HT-29 (cell line): ENCODE measurements at regions not wholly inside any gene's neighbourhood (a gene's known extent, or its start where the extent isn't known, plus 50 kb on each side); places are given as distances from the start of the nearest gene placed in this dataset.
"Not testable (repeated sequence)": the region's sequence is repeated elsewhere in the genome, so short reads cannot be mapped to it uniquely, and the experiment has no call there.

ENCODE experiments used
- DNase-seq: peaks from one replicate; pipeline ENCODE4 v3.0.0-alpha.2; 2015; ENCODE audit warnings: low spot score

GRCh38 chr5:106367281-106367680 is 1303.5 kb downstream of the EFNA5 start:
- no peak for DNase-seq

- DNase-seq: no peak
Observed at GRCh38 chr5:106363578-106363977, 1307.2 kb downstream of the EFNA5 start.

- DNase-seq: no peak
Observed at GRCh38 chr5:106361905-106362304, 1308.8 kb downstream of the EFNA5 start.

GRCh38 chr5:106331415-106331814 is 1339.3 kb downstream of the EFNA5 start:
- no peak for DNase-seq

GRCh38 chr5:106324356-106324755 is 1346.4 kb downstream of the EFNA5 start:
- no peak for DNase-seq

- no peak for DNase-seq
Observed at GRCh38 chr5:106321242-106321641, 1349.5 kb downstream of the EFNA5 start.

GRCh38 chr5:106314221-106314824 is 1356.4 kb downstream of the EFNA5 start:
- peak; percentile 40 for DNase-seq

- peak; percentile 2 for DNase-seq
Observed at GRCh38 chr5:106312360-106312759, 1358.4 kb downstream of the EFNA5 start.

GRCh38 chr5:106311230-106311915 is 1359.4 kb downstream of the EFNA5 start:
- DNase-seq: no peak

GRCh38 chr5:106307265-106307664 is 1363.5 kb downstream of the EFNA5 start:
- no peak for DNase-seq

GRCh38 chr5:106306313-106307028 is 1364.3 kb downstream of the EFNA5 start:
- no peak for DNase-seq

GRCh38 chr5:106303911-106304310 is 1366.8 kb downstream of the EFNA5 start:
- no peak for DNase-seq

- no peak for DNase-seq
Observed at GRCh38 chr5:106292654-106293053, 1378.1 kb downstream of the EFNA5 start.

GRCh38 chr5:106290841-106291240 is 1379.9 kb downstream of the EFNA5 start:
- no peak for DNase-seq

- no peak for DNase-seq
Observed at GRCh38 chr5:106288979-106289378, 1381.8 kb downstream of the EFNA5 start.

GRCh38 chr5:106277540-106278096 is 1393.1 kb downstream of the EFNA5 start:
- no peak for DNase-seq

GRCh38 chr5:106269252-106269843 is 1401.4 kb downstream of the EFNA5 start:
- peak; percentile 64 for DNase-seq

- no peak for DNase-seq
Observed at GRCh38 chr5:106267256-106267655, 1403.5 kb downstream of the EFNA5 start.

- DNase-seq: no peak
Observed at GRCh38 chr5:106262395-106262794, 1408.3 kb downstream of the EFNA5 start.

GRCh38 chr5:106259431-106260090 is 1411.2 kb downstream of the EFNA5 start:
- not testable (repeated sequence) for DNase-seq

GRCh38 chr5:106258591-106259125 is 1412.1 kb downstream of the EFNA5 start:
- DNase-seq: no peak
